Neural progenitor cell (in vitro differentiated cells): ENCODE measurements at regions not wholly inside any gene's neighbourhood (a gene's known extent, or its start where the extent isn't known, plus 50 kb on each side); places are given as distances from the start of the nearest gene placed in this dataset.

ENCODE experiments used
- CTCF ChIP-seq: fragments of 200-600 bp; sonication (generic); IDR thresholded peaks from 2 replicates; pipeline ENCODE4 v1.5.1; 2017; ENCODE audit warnings: antibody characterized with exemption, mild to moderate bottlenecking
- EZH2 ChIP-seq: fragments of 200-600 bp; sonication (generic); IDR thresholded peaks from 2 replicates; pipeline ENCODE4 v1.6.1; 2017; ENCODE audit warnings: antibody characterized with exemption, mild to moderate bottlenecking, moderate library complexity

- TF ChIP-seq EZH2 (no peak), CTCF (no peak)
These were observed 446.1 kb downstream of the UTRN start for GRCh38 chr6:144731229-144731628.
